ENCODE measurements at regions not wholly inside any gene's neighbourhood (a gene's known extent, or its start where the extent isn't known, plus 50 kb on each side); places are given as distances from the start of the nearest gene placed in this dataset.
"Not testable (repeated sequence)": the region's sequence is repeated elsewhere in the genome, so short reads cannot be mapped to it uniquely, and the experiment has no call there.

DNA sequence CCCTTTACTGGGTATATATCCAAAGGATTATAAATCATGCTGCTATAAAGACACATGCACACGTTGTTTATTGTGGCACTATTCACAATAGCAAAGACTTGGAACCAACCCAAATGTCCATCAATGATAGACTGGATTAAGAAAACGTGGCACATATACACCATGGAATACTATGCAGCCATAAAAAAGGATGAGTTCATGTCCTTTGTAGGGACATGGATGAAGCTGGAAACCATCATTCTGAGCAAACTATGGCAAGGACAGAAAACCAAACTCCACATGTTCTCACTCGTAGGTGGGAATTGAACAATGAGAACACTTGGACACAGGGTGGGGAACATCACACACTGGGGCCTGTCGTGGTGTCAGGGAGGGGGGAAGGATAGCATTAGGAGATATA, 59.2 kb downstream of the CXorf49B start:
- not testable (repeated sequence) for TF ChIP-seq RAD21 (CRISPR knock-in tag; IDR thresholded peaks at IDR 0.05); ZNF282 (IDR thresholded peaks at IDR 0.05; ENCODE audit: partially characterized antibody); SMAD1 (CRISPR knock-in tag; IDR thresholded peaks at IDR 0.05; ENCODE audit: borderline replicate concordance, low read depth); EZH2 (conservative IDR thresholded peaks at IDR 0.05; ENCODE audit: low read depth, low read length)
- TF ChIP-seq, protein P1, sequence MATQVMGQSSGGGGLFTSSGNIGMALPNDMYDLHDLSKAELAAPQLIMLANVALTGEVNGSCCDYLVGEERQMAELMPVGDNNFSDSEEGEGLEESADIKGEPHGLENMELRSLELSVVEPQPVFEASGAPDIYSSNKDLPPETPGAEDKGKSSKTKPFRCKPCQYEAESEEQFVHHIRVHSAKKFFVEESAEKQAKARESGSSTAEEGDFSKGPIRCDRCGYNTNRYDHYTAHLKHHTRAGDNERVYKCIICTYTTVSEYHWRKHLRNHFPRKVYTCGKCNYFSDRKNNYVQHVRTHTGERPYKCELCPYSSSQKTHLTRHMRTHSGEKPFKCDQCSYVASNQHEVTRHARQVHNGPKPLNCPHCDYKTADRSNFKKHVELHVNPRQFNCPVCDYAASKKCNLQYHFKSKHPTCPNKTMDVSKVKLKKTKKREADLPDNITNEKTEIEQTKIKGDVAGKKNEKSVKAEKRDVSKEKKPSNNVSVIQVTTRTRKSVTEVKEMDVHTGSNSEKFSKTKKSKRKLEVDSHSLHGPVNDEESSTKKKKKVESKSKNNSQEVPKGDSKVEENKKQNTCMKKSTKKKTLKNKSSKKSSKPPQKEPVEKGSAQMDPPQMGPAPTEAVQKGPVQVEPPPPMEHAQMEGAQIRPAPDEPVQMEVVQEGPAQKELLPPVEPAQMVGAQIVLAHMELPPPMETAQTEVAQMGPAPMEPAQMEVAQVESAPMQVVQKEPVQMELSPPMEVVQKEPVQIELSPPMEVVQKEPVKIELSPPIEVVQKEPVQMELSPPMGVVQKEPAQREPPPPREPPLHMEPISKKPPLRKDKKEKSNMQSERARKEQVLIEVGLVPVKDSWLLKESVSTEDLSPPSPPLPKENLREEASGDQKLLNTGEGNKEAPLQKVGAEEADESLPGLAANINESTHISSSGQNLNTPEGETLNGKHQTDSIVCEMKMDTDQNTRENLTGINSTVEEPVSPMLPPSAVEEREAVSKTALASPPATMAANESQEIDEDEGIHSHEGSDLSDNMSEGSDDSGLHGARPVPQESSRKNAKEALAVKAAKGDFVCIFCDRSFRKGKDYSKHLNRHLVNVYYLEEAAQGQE (IDR thresholded peaks at IDR 0.05; ENCODE audit: borderline replicate concordance in 1 of 2, low read depth in 1 of 2, low read length in 2 of 2), result not testable (repeated sequence)
- TF ChIP-seq, protein P2, sequence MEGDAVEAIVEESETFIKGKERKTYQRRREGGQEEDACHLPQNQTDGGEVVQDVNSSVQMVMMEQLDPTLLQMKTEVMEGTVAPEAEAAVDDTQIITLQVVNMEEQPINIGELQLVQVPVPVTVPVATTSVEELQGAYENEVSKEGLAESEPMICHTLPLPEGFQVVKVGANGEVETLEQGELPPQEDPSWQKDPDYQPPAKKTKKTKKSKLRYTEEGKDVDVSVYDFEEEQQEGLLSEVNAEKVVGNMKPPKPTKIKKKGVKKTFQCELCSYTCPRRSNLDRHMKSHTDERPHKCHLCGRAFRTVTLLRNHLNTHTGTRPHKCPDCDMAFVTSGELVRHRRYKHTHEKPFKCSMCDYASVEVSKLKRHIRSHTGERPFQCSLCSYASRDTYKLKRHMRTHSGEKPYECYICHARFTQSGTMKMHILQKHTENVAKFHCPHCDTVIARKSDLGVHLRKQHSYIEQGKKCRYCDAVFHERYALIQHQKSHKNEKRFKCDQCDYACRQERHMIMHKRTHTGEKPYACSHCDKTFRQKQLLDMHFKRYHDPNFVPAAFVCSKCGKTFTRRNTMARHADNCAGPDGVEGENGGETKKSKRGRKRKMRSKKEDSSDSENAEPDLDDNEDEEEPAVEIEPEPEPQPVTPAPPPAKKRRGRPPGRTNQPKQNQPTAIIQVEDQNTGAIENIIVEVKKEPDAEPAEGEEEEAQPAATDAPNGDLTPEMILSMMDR (CRISPR knock-in tag; IDR thresholded peaks at IDR 0.05), result not testable (repeated sequence)
- TF ChIP-seq, protein P3, sequence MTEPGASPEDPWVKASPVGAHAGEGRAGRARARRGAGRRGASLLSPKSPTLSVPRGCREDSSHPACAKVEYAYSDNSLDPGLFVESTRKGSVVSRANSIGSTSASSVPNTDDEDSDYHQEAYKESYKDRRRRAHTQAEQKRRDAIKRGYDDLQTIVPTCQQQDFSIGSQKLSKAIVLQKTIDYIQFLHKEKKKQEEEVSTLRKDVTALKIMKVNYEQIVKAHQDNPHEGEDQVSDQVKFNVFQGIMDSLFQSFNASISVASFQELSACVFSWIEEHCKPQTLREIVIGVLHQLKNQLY (CRISPR knock-in tag; IDR thresholded peaks at IDR 0.05), result not testable (repeated sequence)

All from HepG2 (cell line).